NCI-H526 (cell line): ENCODE measurements at regions not wholly inside any gene's neighbourhood (a gene's known extent, or its start where the extent isn't known, plus 50 kb on each side); places are given as distances from the start of the nearest gene placed in this dataset.
A peak's percentile ranks its signal among the peaks of the same experiment; 100 is the strongest.
"Not testable (repeated sequence)": the region's sequence is repeated elsewhere in the genome, so short reads cannot be mapped to it uniquely, and the experiment has no call there.

ENCODE experiments used
- DNase-seq, 2 experiments: peaks; one replicate each; lab custom pipeline; 2025; lab: John Stamatoyannopoulos, UW

GRCh38 chr2:195308163-195308562, 348.9 kb upstream of the SLC39A10 start:
- no peak for DNase-seq

GRCh38 chr2:195307751-195308150, 349.3 kb upstream of the SLC39A10 start:
- DNase-seq = no peak

- peak; percentile 11 to 58 for DNase-seq
These were observed 352.7 kb upstream of the SLC39A10 start for GRCh38 chr2:195304310-195304709.

GRCh38 chr2:195300631-195301030, 356.4 kb upstream of the SLC39A10 start:
- no peak for DNase-seq

GRCh38 chr2:195299600-195299999, 357.4 kb upstream of the SLC39A10 start:
- DNase-seq = peak; percentile 28 to 44

- no peak for DNase-seq
These were observed 360.5 kb upstream of the SLC39A10 start for GRCh38 chr2:195296490-195296889.

GRCh38 chr2:195289081-195289480, 367.9 kb upstream of the SLC39A10 start:
- DNase-seq = no peak

GRCh38 chr2:195279840-195280427, 377.1 kb upstream of the SLC39A10 start:
- no peak for DNase-seq

DNA sequence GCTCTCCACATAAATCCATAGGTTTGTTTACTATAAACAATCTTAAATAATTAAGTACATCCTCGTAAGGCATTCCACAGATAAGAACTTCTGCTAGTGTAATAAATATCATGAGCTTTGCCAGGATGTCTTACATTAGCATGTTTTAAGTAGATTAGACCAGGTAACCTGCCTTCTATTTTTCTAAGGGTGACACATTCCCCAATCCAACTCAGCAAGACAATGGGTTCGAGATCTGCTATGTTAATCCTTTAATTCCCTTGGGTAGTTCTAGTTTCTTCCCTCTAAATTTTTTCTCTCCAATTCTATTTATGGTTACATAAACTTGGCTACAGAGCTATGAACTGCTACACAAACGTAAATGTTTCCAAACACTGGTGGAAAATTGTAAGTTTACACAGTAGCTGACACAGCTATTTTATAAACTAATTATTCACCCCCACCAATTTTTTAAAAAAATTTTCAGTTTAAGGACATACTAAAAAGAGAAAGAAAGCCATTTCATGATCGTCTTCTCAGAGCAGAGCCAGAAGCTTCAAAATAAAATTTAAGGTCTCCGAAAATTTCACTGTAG, 386.5 kb upstream of the SLC39A10 start:
- DNase-seq = no peak

DNA sequence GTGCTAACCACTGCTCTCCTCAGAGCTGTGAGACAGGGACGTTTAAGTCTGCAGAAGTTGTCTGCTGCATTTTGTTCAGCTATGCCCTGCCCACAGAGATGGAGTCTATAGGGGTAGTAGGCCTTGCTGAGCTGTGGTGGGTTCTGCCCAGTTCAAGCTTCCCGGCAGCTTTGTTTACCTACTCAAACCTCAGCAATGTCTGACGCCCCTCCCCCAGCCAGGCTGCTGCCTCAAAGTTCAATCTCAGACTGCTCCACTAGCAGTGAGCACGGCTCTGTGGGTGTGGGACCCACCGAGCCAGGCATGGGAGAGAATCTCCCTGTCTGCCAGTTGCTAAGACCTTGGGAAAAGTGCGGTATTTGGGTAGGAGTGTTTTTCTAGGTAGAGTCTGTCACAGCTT, 387.8 kb upstream of the SLC39A10 start:
- no peak for DNase-seq

- DNase-seq = no peak
These were observed 399.0 kb upstream of the SLC39A10 start for GRCh38 chr2:195257979-195258378.

DNA sequence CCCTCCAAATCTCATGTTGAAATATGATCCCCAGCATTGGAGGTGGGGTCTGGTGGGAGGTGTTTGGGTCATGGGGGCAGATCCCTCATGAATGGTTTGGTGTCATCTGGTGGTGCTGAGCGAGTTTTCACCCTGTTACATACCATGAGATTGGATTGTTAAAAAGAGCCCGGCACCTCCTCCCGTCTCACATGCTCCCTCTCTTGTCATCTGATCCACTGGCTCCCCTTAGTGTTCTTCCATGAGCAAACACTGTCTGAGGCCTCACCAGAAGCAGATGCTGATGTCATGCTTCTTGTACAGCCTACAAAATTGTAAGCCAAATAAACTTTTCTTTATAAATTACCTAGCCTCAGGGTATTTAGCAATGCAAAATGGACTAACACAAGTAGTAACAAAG, 405.0 kb upstream of the SLC39A10 start:
- peak in 1 of 2 experiments; percentile 26 for DNase-seq

GRCh38 chr2:195251214-195251613, 405.8 kb upstream of the SLC39A10 start:
- DNase-seq = no peak

GRCh38 chr2:195238826-195239225, 418.2 kb upstream of the SLC39A10 start:
- no peak for DNase-seq

GRCh38 chr2:195238379-195238778, 418.6 kb upstream of the SLC39A10 start:
- DNase-seq = no peak

GRCh38 chr2:195228547-195228946, 428.5 kb upstream of the SLC39A10 start:
- DNase-seq = not testable (repeated sequence)

GRCh38 chr2:195214072-195214471, 443.0 kb upstream of the SLC39A10 start:
- DNase-seq = no peak

DNA sequence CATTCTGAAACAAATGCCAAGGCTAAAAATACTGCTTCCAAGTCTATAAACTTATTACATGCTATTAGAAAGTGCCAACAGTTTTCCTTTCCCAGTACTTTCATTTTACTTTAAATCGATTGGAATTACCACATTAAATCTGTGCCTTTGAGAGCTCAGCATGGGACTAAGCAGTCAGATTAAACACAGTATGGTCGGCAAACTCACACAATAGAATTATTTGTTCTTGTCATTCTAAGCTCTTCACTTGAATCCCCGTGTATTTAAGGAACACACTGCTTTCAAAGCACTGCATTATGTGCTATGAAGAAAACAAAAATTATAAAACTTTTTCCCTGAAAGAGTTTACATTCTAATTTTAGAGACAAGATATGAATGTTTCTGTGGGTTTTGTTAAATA, 444.4 kb upstream of the SLC39A10 start:
- DNase-seq = no peak

- no peak for DNase-seq
These were observed 454.7 kb upstream of the SLC39A10 start for GRCh38 chr2:195202163-195202845.

GRCh38 chr2:195199864-195200263, 457.2 kb upstream of the SLC39A10 start:
- no peak for DNase-seq

DNA sequence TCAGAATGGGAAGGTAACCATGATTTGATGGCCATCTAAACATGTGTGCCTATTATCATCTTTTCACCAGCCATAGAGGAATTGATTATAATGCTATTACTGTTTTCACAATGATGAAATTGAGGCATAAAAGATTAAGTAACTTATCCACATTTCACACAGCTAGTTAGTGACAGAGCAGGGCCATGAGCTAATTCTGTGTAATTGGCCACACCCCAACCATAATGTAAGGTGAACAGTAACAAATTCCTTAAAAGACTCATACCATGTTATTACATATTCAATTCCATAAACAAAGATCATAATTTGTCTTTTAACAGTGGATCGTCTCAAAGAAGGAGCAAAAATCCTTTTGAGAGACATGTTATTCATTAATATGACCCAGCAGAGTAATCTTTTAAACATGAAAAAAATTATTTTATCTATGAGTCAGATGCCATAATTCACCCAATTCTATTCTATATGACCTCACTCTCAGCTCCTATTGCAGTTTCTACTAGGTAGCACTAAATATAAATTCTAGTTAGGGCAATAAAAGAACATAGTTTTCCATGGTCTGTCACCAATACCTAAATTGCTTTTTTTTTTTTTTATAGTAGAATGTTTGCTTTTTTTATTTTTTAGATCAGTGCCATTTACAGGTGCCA, 475.8 kb upstream of the SLC39A10 start:
- DNase-seq = no peak

- no peak for DNase-seq
These were observed 488.7 kb upstream of the SLC39A10 start for GRCh38 chr2:195168369-195168768.

- DNase-seq = no peak
These were observed 492.1 kb upstream of the SLC39A10 start for GRCh38 chr2:195164930-195165329.
